ENCODE measurements at regions not wholly inside any gene's neighbourhood (a gene's known extent, or its start where the extent isn't known, plus 50 kb on each side); places are given as distances from the start of the nearest gene placed in this dataset.
"Not testable (repeated sequence)": the region's sequence is repeated elsewhere in the genome, so short reads cannot be mapped to it uniquely, and the experiment has no call there.

GRCh38 chr6:163732479-163732878 lies 318.0 kb downstream of the QKI start:
- no peak for DNase-seq (ENCODE audit: extremely low read depth, insufficient read length)
- Histone ChIP-seq H3K27me3 (replicated peaks; ENCODE audit: control insufficient read depth, insufficient read depth, low read length) (no peaks in the 10 kb centered on the region), H3K4me3 (replicated peaks; ENCODE audit: low read depth, low read length) (no peak overlapping the region), H3K36me3 (ENCODE audit: control insufficient read depth, insufficient read depth, low read length) (no peaks in the 10 kb centered on the region)
- TF ChIP-seq, protein P1, sequence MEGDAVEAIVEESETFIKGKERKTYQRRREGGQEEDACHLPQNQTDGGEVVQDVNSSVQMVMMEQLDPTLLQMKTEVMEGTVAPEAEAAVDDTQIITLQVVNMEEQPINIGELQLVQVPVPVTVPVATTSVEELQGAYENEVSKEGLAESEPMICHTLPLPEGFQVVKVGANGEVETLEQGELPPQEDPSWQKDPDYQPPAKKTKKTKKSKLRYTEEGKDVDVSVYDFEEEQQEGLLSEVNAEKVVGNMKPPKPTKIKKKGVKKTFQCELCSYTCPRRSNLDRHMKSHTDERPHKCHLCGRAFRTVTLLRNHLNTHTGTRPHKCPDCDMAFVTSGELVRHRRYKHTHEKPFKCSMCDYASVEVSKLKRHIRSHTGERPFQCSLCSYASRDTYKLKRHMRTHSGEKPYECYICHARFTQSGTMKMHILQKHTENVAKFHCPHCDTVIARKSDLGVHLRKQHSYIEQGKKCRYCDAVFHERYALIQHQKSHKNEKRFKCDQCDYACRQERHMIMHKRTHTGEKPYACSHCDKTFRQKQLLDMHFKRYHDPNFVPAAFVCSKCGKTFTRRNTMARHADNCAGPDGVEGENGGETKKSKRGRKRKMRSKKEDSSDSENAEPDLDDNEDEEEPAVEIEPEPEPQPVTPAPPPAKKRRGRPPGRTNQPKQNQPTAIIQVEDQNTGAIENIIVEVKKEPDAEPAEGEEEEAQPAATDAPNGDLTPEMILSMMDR (IDR thresholded peaks at IDR 0.05; ENCODE audit: insufficient read depth, low read length, poor library complexity, severe bottlenecking): no peak

DNA sequence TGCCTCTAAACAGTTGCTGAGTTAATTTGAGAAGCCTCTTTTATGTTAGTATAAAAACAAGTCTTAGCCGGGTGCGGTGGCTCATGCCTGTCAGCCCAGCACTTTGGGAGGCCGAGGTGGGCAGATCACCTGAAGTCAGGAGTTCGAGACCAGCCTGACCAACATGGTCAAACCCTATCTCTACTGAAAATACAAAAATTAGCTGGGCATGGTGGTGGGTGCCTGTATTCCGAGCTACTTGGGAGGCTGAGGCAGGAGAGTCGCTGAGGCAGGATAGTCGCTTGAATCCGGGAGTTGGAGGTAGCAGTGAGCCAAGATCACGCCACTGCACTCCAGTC lies 317.5 kb downstream of the QKI start:
- H3K4me3 ChIP-seq (replicated peaks; ENCODE audit: low read depth, low read length); H3K27me3 ChIP-seq (replicated peaks; ENCODE audit: control insufficient read depth, insufficient read depth, low read length); DNase-seq (ENCODE audit: extremely low read depth, insufficient read length); H3K36me3 ChIP-seq (ENCODE audit: control insufficient read depth, insufficient read depth, low read length): not testable (repeated sequence)

GRCh38 chr6:163731215-163732013 lies 316.9 kb downstream of the QKI start:
- Histone ChIP-seq H3K36me3 (ENCODE audit: control insufficient read depth, insufficient read depth, low read length) (no peaks in the 10 kb centered on the region), H3K27me3 (replicated peaks; ENCODE audit: control insufficient read depth, insufficient read depth, low read length) (no peaks in the 10 kb centered on the region), H3K4me3 (replicated peaks; ENCODE audit: low read depth, low read length) (no peak overlapping the region)
- DNase-seq (ENCODE audit: extremely low read depth, insufficient read length): no peak
- TF ChIP-seq, protein P1 (IDR thresholded peaks at IDR 0.05; ENCODE audit: insufficient read depth, low read length, poor library complexity, severe bottlenecking): no peak

DNA sequence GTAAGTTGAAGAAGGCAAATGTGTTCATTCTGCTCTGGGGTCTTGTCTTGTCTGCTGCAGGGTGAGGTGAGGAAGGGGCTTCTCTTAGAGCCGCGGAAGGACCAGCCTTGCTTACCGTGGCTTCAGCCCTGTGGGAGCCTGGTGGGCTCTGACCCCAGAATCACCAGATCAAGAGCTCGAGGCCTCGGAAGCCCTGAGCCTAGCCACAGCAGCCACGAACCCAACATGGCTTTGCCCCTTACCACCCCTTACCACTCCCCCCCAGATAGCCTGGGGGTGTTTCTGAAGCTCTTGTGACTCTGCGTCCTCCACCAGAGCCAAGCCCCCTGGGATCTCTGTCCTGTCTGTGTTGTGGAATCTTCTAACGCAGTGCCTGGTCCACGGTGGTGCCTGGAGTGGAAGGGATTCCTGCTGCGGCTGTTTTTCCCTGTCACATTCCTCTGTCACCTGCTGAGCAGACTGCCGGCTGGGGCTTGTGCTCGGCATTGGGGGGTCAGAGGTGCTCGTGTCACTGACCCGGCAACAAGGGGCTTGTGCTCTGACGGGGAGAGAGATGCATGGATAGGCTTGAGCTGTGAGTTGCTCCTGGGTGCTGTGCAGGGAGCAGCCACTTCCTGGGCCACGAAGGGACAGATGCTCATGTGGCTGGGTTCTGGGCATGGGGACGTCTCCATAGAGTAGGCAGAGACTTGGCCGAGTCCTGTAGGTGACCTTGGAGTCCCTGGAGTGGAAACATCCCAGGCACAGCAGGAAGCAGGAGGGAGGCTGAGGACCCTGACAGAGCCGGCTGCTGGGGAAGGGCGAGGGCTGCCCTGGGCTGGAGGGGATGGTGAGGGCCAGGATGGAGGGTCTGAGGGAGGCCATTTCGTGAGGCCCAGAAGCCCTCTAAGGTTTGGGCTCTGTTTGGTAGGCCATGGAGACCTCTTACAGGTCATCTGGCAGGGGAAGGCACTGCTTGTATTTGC lies 316.0 kb downstream of the QKI start:
- Histone ChIP-seq H3K36me3 (ENCODE audit: control insufficient read depth, insufficient read depth, low read length) (no peaks in the 10 kb centered on the region), H3K27me3 (replicated peaks; ENCODE audit: control insufficient read depth, insufficient read depth, low read length) (no peaks in the 10 kb centered on the region), H3K4me3 (replicated peaks; ENCODE audit: low read depth, low read length) (no peak overlapping the region)
- DNase-seq (ENCODE audit: extremely low read depth, insufficient read length): no peak
- TF ChIP-seq, protein P1 (IDR thresholded peaks at IDR 0.05; ENCODE audit: insufficient read depth, low read length, poor library complexity, severe bottlenecking): no peak

DNA sequence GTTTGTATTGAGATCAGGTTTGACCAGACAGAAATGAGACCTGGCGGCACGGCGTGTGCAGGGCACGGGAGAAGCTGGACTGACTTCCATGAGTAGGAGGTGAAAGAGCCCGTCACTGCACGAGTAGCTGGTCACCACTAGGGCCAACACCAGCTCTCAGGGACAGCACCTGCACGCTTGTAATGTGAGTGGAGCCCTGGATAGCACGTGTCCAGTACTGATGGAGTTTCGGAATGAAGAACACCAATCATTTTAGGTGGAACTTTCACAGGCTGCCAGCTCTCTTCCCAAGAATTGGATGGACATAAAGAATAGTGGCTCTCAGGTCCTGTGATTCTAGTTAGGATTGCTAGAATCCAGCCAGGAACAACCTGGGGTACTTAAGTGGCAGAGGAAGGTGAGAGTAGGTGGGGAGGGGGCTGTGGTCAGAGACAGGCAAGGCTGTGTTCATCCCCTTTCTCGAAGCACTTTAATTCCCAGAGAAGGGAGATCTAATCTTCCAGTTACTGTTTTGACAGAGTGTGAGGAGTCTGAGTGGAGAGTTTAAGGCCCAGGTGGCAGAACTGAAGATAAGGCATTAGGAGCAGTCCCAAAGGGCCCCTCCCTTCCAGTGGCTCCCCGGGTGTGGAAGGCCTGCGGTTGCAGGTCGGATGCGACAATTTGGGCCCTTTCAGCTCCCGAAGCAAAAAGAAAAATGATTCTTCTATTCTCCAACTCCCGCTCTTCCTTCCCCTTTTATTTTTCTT lies 314.8 kb downstream of the QKI start:
- H3K27me3 ChIP-seq (replicated peaks; ENCODE audit: control insufficient read depth, insufficient read depth, low read length): no peaks in the 10 kb centered on the region
- TF ChIP-seq, protein P1 (IDR thresholded peaks at IDR 0.05; ENCODE audit: insufficient read depth, low read length, poor library complexity, severe bottlenecking): no peak
- no peak for DNase-seq (ENCODE audit: extremely low read depth, insufficient read length)

More for the DNA sequence above, 314.8 kb downstream of the QKI start:
- Histone ChIP-seq H3K4me3 (replicated peaks; ENCODE audit: low read depth, low read length) (no peak overlapping the region), H3K36me3 (ENCODE audit: control insufficient read depth, insufficient read depth, low read length) (no peaks in the 10 kb centered on the region)

Data from GM06990 (cell line).